A549 (cell line): ENCODE measurements at regions not wholly inside any gene's neighbourhood (a gene's known extent, or its start where the extent isn't known, plus 50 kb on each side); places are given as distances from the start of the nearest gene placed in this dataset.

Experiments used
- ATAC-seq, 2 experiments: fragments of 200-7000 bp in 1 of 2; fragments of >200 bp in 1 of 2; cut with Nextera tagmentation in 1 of 2; cut with Tn5 transposase in 1 of 2; 3 replicates each; pipeline versions ENCODE4 v1.8.0 to v1.9.1; 2018 to 2020; ENCODE audit warnings: mild to moderate bottlenecking in 1 of 2, moderate library complexity in 1 of 2
- CTCF ChIA-PET: fragments of 300-600 bp; sonication (Branson Sonifier 250); formaldehyde crosslinking; extraction: SDS; loops from one replicate; lab custom pipeline; 2021; ENCODE audit warnings: antibody characterized with exemption, inconsistent platforms; lab: Yijun Ruan, JAX
- POLR2A ChIA-PET: fragments of 350-600 bp; formaldehyde crosslinking; extraction: SDS; loops from one replicate; lab custom pipeline; 2021; ENCODE audit warnings: antibody characterized with exemption, inconsistent platforms; lab: Yijun Ruan, JAX
- DNase-seq, 2 experiments: peaks; one replicate each; pipeline versions ENCODE4 v3.0.0 to v3.0.0-alpha.2; 2011 to 2016; ENCODE audit warnings: low read depth in 1 of 2, low spot score in 1 of 2
- FAIRE-seq: peaks from 2 replicates; lab custom pipeline; 2011; peaks lifted over from hg19 to GRCh38; lab: Jason Lieb, UNC
- H3K27ac ChIP-seq, 2 experiments: fragments of >200 bp; sonication (Bioruptor Twin); formaldehyde crosslinking; 3 replicates each; pipeline ENCODE4 v1.5.1; 2016 to 2017
- H3K4me1 ChIP-seq: fragments of >200 bp; sonication (Bioruptor Twin); formaldehyde crosslinking; 3 replicates; pipeline ENCODE4 v1.6.1; 2016
- H3K4me2 ChIP-seq: fragments of >200 bp; sonication (Bioruptor Twin); formaldehyde crosslinking; 3 replicates; pipeline ENCODE4 v1.6.1; 2016
- H3K4me3 ChIP-seq: fragments of >200 bp; sonication (Bioruptor Twin); formaldehyde crosslinking; 3 replicates; pipeline ENCODE4 v1.5.1; 2016
- H3K9me3 ChIP-seq: fragments of >200 bp; sonication (Bioruptor Twin); formaldehyde crosslinking; 3 replicates; pipeline ENCODE4 v1.6.1; 2016
- BHLHE40 ChIP-seq: IDR thresholded peaks from 2 replicates; pipeline ENCODE4 v1.6.1; 2012; ENCODE audit warnings: low read depth, low read length, inconsistent platforms
- CBX2 ChIP-seq: fragments of 200-600 bp; sonication (generic); IDR thresholded peaks from 2 replicates; pipeline ENCODE4 v1.6.1; 2016; ENCODE audit warnings: low read depth, mild to moderate bottlenecking, borderline replicate concordance
- EHF ChIP-seq: fragments of 250-450 bp; sonication (Bioruptor Pico); IDR thresholded peaks from 2 replicates; pipeline ENCODE4 v1.5.0; 2020; ENCODE audit warnings: mild to moderate bottlenecking
- EHMT2 ChIP-seq: fragments of 200-600 bp; sonication (generic); IDR thresholded peaks from 2 replicates; pipeline ENCODE4 v1.6.1; 2016; ENCODE audit warnings: antibody characterized with exemption, low read depth, mild to moderate bottlenecking, moderate library complexity
- EP300 ChIP-seq, 2 experiments: fragments of >200 bp; sonication (Bioruptor Twin); formaldehyde crosslinking; IDR thresholded peaks; 2 replicates in 1 of 2; 3 replicates in 1 of 2; pipeline ENCODE4 v1.6.1; 2016 to 2017
- FOSB ChIP-seq: fragments of 250-450 bp; sonication (Bioruptor Pico); IDR thresholded peaks from 2 replicates; pipeline ENCODE4 v1.5.0; 2020; ENCODE audit warnings: mild to moderate bottlenecking, moderate library complexity
- FOSL2 ChIP-seq, 2 experiments: fragments of 450-650 bp in 1 of 2; fragments of >200 bp in 1 of 2; sonication (Bioruptor Twin) in 1 of 2; formaldehyde crosslinking; IDR thresholded peaks; 2 replicates each; pipeline versions ENCODE4 v1.5.0 to v1.6.1; 2016 to 2020; ENCODE audit warnings: mild to moderate bottlenecking in 1 of 2, moderate library complexity in 1 of 2
- FOXS1 ChIP-seq: fragments of 250-450 bp; sonication (Bioruptor Pico); IDR thresholded peaks from 2 replicates; pipeline ENCODE4 v1.5.0; 2020; ENCODE audit warnings: mild to moderate bottlenecking, moderate library complexity
- KDM1A ChIP-seq: fragments of 200-600 bp; sonication (generic); IDR thresholded peaks from 2 replicates; pipeline ENCODE4 v1.6.1; 2016; ENCODE audit warnings: low read depth, mild to moderate bottlenecking
- MAFK ChIP-seq: fragments of 450-650 bp; IDR thresholded peaks from 2 replicates; pipeline ENCODE4 v1.6.1; 2014; ENCODE audit not compliant: partially characterized antibody
- MAZ ChIP-seq: fragments of 150-350 bp; IDR thresholded peaks from 2 replicates; pipeline ENCODE4 v1.6.1; 2014; ENCODE audit warnings: antibody characterized with exemption, low read depth, low read length, borderline replicate concordance
- POLR2A ChIP-seq: IDR thresholded peaks from 2 replicates; pipeline ENCODE4 v1.6.1; 2012; ENCODE audit warnings: mild to moderate bottlenecking, low read length
- RNF2 ChIP-seq: fragments of 200-600 bp; sonication (generic); IDR thresholded peaks from 2 replicates; pipeline ENCODE4 v1.6.1; 2016; ENCODE audit warnings: low read depth, mild to moderate bottlenecking, antibody characterized with exemption, moderate library complexity, borderline replicate concordance
- SMC3 ChIP-seq: fragments of >200 bp; sonication (Bioruptor Twin); formaldehyde crosslinking; IDR thresholded peaks from 3 replicates; pipeline ENCODE4 v1.6.1; 2018; ENCODE audit warnings: inconsistent platforms
- SREBF2 ChIP-seq: fragments of 450-650 bp; IDR thresholded peaks from 2 replicates; pipeline ENCODE4 v1.6.1; 2014; ENCODE audit warnings: mild to moderate bottlenecking, moderate library complexity
- TFCP2L1 ChIP-seq: fragments of 250-450 bp; sonication (Bioruptor Pico); IDR thresholded peaks from 2 replicates; pipeline ENCODE4 v1.5.0; 2021; ENCODE audit warnings: mild to moderate bottlenecking
- TP53 ChIP-seq: fragments of 250-450 bp; sonication (Bioruptor Pico); IDR thresholded peaks from 2 replicates; pipeline ENCODE4 v1.5.0; 2021; ENCODE audit warnings: mild to moderate bottlenecking, moderate library complexity
- ZC3H11A ChIP-seq: fragments of 450-650 bp; IDR thresholded peaks from 2 replicates; pipeline ENCODE4 v1.6.1; 2014; ENCODE audit warnings: antibody characterized with exemption, mild to moderate bottlenecking
- ZFP36 ChIP-seq: fragments of 450-650 bp; IDR thresholded peaks from 2 replicates; pipeline ENCODE4 v1.6.1; 2014; ENCODE audit warnings: borderline replicate concordance; ENCODE audit not compliant: partially characterized antibody
- WGBS: methylation state at CpG from one replicate; pipeline ENCODE4 v1.1.6; 2017; ENCODE audit errors: missing lambda C conversion rate; 5-methylcytosine and 5-hydroxymethylcytosine counted together
- TF ChIP-seq, protein P1 (sequence below): IDR thresholded peaks from 2 replicates; pipeline ENCODE4 v1.6.1; 2012
- TF ChIP-seq, protein P2 (sequence below): IDR thresholded peaks from 2 replicates; pipeline ENCODE4 v1.6.1; 2012
- TF ChIP-seq, protein P3 (sequence below): fragments of >200 bp; sonication (Bioruptor Twin); formaldehyde crosslinking; IDR thresholded peaks from 2 replicates; pipeline ENCODE4 v1.6.1; 2016
- TF ChIP-seq, protein P4 (sequence below): fragments of 150-350 bp; IDR thresholded peaks from 2 replicates; pipeline ENCODE4 v1.6.1; 2014; ENCODE audit warnings: low read depth, mild to moderate bottlenecking, low read length
- TF ChIP-seq, protein P5 (sequence below): fragments of 250-450 bp; sonication (Bioruptor Pico); IDR thresholded peaks from 2 replicates; pipeline ENCODE4 v1.5.0; 2021; ENCODE audit warnings: mild to moderate bottlenecking, moderate library complexity, borderline replicate concordance
- TF ChIP-seq, protein P6 (sequence below): fragments of 250-450 bp; sonication (Bioruptor Pico); IDR thresholded peaks from 2 replicates; pipeline ENCODE4 v1.5.0; 2020; ENCODE audit warnings: low read depth, mild to moderate bottlenecking, moderate library complexity
- TF ChIP-seq, protein P7 (sequence below): fragments of >200 bp; sonication (Bioruptor Twin); formaldehyde crosslinking; IDR thresholded peaks from 3 replicates; pipeline ENCODE4 v1.5.1; 2016

DNA sequence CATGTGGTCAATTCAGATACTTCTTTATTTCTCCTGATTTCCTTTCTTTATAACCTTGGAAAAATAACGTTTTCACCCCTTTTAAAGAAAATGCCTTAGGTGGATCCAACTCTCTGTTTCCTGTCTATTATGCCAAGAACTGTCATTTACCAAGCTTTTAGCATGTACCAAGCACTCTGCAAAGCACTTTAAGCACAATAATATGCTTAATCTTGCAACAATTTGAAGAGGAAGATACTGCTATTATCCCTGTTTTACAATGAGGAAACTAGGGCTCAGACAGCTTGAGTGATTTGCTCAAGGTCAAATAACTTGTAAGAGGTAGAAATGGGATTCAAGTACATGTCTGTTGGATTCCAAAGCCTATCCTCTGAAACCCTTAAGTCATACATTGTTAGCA, 224.8 kb upstream of the IL12B start:
- ATAC-seq, result no peak
- Histone ChIP-seq H3K4me2 (no peak overlapping the region), H3K4me1 (no peaks in the 10 kb centered on the region), H3K27ac (no peak overlapping the region), H3K4me3 (no peak overlapping the region), H3K9me3 (no peaks in the 10 kb centered on the region)
- TF ChIP-seq EHMT2 (no peak), POLR2A (no peak), CBX2 (no peak), TP53 (CRISPR knock-in tag) (no peak), MAZ (no peak), MAFK (no peak), FOSL2 (IDR thresholded peaks at IDR 0.05) (no peak), FOSL2 (CRISPR knock-in tag; IDR thresholded peaks at IDR 0.05) (no peak), TFCP2L1 (CRISPR knock-in tag) (no peak), SMC3 (no peak), SREBF2 (no peak)
- TF ChIP-seq, protein P1, sequence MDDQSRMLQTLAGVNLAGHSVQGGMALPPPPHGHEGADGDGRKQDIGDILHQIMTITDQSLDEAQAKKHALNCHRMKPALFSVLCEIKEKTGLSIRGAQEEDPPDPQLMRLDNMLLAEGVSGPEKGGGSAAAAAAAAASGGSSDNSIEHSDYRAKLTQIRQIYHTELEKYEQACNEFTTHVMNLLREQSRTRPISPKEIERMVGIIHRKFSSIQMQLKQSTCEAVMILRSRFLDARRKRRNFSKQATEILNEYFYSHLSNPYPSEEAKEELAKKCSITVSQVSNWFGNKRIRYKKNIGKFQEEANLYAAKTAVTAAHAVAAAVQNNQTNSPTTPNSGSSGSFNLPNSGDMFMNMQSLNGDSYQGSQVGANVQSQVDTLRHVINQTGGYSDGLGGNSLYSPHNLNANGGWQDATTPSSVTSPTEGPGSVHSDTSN, result no peak
- TF ChIP-seq, protein P2, sequence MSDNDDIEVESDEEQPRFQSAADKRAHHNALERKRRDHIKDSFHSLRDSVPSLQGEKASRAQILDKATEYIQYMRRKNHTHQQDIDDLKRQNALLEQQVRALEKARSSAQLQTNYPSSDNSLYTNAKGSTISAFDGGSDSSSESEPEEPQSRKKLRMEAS, result no peak
- no peak for FAIRE-seq
- DNase-seq, result no peak
- ChIA-PET POLR2A (no interaction called here), CTCF (no interaction called here)
- WGBS, result 12% methylated on average over 1 of the region's 1 CpG

DNA sequence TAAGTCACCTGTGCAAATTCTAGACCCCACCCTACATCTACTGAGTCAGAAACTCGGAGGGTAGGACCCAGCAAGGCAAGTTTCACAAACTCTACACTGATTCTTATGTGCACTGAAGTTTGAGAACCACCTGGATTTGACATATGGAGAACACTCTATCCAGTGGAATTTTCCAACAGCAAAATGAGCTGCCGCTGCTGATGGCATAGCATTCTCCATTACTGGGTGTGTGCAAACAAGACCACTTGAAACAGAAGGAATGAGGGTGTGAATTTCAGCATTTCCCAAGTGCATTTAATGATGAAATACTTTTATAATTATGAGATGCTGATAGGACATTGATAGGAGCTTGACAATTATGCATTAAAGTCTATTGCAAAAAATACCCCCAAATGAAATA, 229.1 kb upstream of the IL12B start:
- ATAC-seq (no peak), FAIRE-seq (no peak)
- CTCF ChIA-PET, result no interaction called here
- 52% methylated on average over 2 of the region's 2 CpGs for WGBS
- H3K9me3 ChIP-seq, result no peaks in the 10 kb centered on the region
- TF ChIP-seq, protein P3, sequence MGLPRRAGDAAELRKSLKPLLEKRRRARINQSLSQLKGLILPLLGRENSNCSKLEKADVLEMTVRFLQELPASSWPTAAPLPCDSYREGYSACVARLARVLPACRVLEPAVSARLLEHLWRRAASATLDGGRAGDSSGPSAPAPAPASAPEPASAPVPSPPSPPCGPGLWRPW, result no peak
- TF ChIP-seq ZFP36 (no peak), SMC3 (no peak), FOSB (CRISPR knock-in tag) (no peak), BHLHE40 (no peak), RNF2 (no peak), FOXS1 (CRISPR knock-in tag) (no peak), EHF (CRISPR knock-in tag) (no peak), KDM1A (no peak), MAZ (no peak), MAFK (no peak), ZC3H11A (no peak), TP53 (CRISPR knock-in tag) (no peak), EP300 (IDR thresholded peaks at IDR 0.05) (no peak)
- TF ChIP-seq, protein P4, sequence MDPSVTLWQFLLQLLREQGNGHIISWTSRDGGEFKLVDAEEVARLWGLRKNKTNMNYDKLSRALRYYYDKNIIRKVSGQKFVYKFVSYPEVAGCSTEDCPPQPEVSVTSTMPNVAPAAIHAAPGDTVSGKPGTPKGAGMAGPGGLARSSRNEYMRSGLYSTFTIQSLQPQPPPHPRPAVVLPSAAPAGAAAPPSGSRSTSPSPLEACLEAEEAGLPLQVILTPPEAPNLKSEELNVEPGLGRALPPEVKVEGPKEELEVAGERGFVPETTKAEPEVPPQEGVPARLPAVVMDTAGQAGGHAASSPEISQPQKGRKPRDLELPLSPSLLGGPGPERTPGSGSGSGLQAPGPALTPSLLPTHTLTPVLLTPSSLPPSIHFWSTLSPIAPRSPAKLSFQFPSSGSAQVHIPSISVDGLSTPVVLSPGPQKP, result no peak
- TF ChIP-seq, protein P5, sequence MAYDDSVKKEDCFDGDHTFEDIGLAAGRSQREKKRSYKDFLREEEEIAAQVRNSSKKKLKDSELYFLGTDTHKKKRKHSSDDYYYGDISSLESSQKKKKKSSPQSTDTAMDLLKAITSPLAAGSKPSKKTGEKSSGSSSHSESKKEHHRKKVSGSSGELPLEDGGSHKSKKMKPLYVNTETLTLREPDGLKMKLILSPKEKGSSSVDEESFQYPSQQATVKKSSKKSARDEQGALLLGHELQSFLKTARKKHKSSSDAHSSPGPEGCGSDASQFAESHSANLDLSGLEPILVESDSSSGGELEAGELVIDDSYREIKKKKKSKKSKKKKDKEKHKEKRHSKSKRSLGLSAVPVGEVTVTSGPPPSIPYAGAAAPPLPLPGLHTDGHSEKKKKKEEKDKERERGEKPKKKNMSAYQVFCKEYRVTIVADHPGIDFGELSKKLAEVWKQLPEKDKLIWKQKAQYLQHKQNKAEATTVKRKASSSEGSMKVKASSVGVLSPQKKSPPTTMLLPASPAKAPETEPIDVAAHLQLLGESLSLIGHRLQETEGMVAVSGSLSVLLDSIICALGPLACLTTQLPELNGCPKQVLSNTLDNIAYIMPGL (CRISPR knock-in tag), result no peak
- TF ChIP-seq, protein P1, result no peak
- TF ChIP-seq, protein P6, sequence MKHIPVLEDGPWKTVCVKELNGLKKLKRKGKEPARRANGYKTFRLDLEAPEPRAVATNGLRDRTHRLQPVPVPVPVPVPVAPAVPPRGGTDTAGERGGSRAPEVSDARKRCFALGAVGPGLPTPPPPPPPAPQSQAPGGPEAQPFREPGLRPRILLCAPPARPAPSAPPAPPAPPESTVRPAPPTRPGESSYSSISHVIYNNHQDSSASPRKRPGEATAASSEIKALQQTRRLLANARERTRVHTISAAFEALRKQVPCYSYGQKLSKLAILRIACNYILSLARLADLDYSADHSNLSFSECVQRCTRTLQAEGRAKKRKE (CRISPR knock-in tag), result no peak
- TF ChIP-seq, protein P7, sequence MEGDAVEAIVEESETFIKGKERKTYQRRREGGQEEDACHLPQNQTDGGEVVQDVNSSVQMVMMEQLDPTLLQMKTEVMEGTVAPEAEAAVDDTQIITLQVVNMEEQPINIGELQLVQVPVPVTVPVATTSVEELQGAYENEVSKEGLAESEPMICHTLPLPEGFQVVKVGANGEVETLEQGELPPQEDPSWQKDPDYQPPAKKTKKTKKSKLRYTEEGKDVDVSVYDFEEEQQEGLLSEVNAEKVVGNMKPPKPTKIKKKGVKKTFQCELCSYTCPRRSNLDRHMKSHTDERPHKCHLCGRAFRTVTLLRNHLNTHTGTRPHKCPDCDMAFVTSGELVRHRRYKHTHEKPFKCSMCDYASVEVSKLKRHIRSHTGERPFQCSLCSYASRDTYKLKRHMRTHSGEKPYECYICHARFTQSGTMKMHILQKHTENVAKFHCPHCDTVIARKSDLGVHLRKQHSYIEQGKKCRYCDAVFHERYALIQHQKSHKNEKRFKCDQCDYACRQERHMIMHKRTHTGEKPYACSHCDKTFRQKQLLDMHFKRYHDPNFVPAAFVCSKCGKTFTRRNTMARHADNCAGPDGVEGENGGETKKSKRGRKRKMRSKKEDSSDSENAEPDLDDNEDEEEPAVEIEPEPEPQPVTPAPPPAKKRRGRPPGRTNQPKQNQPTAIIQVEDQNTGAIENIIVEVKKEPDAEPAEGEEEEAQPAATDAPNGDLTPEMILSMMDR, result no peak
- TF ChIP-seq, all 56 proteins: peak for 0
- no peak for DNase-seq
- Histone ChIP-seq H3K4me1 (no peaks in the 10 kb centered on the region), H3K27ac (no peak overlapping the region), H3K4me2 (no peak overlapping the region), H3K4me3 (no peak overlapping the region)
- POLR2A ChIA-PET, result no interaction called here
